ENCODE measurements at regions not wholly inside any gene's neighbourhood (a gene's known extent, or its start where the extent isn't known, plus 50 kb on each side); places are given as distances from the start of the nearest gene placed in this dataset.
"Not testable (repeated sequence)": the region's sequence is repeated elsewhere in the genome, so short reads cannot be mapped to it uniquely, and the experiment has no call there.

DNA sequence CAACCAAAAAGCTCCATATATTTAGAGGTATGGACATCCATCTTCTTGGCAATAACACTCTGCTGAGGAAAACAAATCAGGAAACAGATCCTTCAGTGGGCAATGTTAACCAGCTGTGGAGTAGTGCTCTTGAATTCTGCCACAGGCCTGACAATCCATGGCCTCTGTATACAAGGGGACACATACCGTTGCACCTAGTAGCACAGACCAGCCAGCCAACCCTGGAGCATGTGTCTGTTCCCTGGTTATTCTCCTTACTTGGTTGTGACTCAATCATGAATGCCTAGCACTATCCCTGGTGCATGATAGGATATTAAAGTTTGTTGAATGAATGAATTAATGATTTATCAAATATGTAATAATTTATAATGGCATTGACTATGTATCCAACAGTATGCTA, 261.4 kb upstream of the MGAT5 start:
- no peak overlapping the region for H3K4me3 ChIP-seq (ENCODE audit: low read depth, low read length)
- TF ChIP-seq, protein P1, sequence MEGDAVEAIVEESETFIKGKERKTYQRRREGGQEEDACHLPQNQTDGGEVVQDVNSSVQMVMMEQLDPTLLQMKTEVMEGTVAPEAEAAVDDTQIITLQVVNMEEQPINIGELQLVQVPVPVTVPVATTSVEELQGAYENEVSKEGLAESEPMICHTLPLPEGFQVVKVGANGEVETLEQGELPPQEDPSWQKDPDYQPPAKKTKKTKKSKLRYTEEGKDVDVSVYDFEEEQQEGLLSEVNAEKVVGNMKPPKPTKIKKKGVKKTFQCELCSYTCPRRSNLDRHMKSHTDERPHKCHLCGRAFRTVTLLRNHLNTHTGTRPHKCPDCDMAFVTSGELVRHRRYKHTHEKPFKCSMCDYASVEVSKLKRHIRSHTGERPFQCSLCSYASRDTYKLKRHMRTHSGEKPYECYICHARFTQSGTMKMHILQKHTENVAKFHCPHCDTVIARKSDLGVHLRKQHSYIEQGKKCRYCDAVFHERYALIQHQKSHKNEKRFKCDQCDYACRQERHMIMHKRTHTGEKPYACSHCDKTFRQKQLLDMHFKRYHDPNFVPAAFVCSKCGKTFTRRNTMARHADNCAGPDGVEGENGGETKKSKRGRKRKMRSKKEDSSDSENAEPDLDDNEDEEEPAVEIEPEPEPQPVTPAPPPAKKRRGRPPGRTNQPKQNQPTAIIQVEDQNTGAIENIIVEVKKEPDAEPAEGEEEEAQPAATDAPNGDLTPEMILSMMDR (IDR thresholded peaks at IDR 0.05; ENCODE audit: insufficient read depth, low read length): no peak
- DNase-seq (ENCODE audit: low read depth): no peak

GRCh38 chr2:133993160-133993559, 260.7 kb upstream of the MGAT5 start:
- DNase-seq (ENCODE audit: low read depth): peak; percentile 12
- H3K4me3 ChIP-seq (ENCODE audit: low read depth, low read length): no peak overlapping the region
- TF ChIP-seq, protein P1 (IDR thresholded peaks at IDR 0.05; ENCODE audit: insufficient read depth, low read length): no peak

DNA sequence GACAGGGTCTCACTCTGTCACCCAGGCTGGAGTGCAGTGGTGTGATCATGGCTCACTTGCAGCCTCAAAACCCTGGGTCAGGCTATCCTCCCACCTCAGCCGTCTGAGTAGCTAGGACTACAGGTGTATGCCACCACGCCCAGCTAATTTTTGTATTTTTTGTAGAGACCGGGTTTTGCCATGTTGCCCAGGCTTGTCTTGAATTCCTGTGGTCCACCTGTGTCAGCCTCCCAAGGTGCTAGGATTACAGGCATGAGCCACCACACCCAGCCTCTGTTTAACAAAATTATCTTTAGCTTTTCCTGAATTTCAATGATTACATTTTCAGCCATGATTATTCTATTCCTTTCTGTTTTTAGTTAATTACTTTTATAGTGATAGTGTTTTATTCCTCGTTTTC, 255.1 kb upstream of the MGAT5 start:
- not testable (repeated sequence) for DNase-seq (ENCODE audit: low read depth); H3K4me3 ChIP-seq (ENCODE audit: low read depth, low read length)

DNA sequence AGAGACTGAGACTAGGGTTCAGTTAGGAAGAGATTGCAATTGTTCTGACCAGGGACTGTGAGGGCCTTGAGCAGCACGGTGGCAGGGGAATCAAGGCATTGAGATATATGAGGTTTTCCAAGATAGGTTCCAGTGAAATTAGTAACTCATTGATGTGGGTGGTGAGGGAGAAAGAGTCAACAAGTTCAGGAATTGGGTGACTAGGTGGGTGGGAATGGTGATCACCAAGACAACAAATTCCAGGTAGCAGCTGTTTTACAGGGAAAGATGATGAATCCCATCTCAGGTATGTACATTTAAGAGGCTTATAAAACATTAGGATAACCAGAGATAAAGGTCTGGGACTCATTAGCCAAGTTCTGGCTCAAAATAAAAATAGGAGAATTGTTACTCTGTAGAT, 251.5 kb upstream of the MGAT5 start:
- TF ChIP-seq, protein P1 (IDR thresholded peaks at IDR 0.05; ENCODE audit: insufficient read depth, low read length): no peak
- DNase-seq (ENCODE audit: low read depth): no peak
- no peak overlapping the region for H3K4me3 ChIP-seq (ENCODE audit: low read depth, low read length)

DNA sequence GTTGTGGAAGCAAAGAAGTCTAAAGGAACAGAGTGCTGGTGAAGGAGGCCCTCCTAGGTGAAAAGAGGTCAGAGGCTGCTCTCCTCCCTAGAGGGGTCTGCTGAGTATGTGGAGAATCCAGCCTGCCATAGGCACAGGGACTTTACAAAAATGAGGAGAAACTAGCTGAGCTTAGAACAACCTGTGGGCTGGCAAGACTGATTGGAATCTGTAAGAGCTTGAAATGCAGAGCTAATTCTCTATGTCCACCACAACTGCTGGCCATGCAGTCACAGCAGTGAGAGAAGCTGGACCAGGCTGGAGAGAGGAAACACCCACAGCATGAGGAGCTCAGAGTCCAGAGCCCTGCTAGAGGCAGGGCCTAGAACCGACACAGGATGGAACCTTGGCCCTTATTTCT, 251.0 kb upstream of the MGAT5 start:
- H3K4me3 ChIP-seq (ENCODE audit: low read depth, low read length): no peak overlapping the region
- DNase-seq (ENCODE audit: low read depth): no peak
- TF ChIP-seq, protein P1 (IDR thresholded peaks at IDR 0.05; ENCODE audit: insufficient read depth, low read length): no peak

- no peak for DNase-seq (ENCODE audit: low read depth)
- TF ChIP-seq, protein P1 (IDR thresholded peaks at IDR 0.05; ENCODE audit: insufficient read depth, low read length): no peak
- no peak overlapping the region for H3K4me3 ChIP-seq (ENCODE audit: low read depth, low read length)
These were observed 249.4 kb upstream of the MGAT5 start for GRCh38 chr2:134004467-134004866.

GRCh38 chr2:134008837-134009236, 245.0 kb upstream of the MGAT5 start:
- no peak for DNase-seq (ENCODE audit: low read depth)
- TF ChIP-seq, protein P1 (IDR thresholded peaks at IDR 0.05; ENCODE audit: insufficient read depth, low read length): no peak
- H3K4me3 ChIP-seq (ENCODE audit: low read depth, low read length): no peak overlapping the region
